ENCODE measurements at regions not wholly inside any gene's neighbourhood (a gene's known extent, or its start where the extent isn't known, plus 50 kb on each side); places are given as distances from the start of the nearest gene placed in this dataset.
A peak's percentile ranks its signal among the peaks of the same experiment; 100 is the strongest.

- Histone ChIP-seq H3K36me3 (replicated peaks in 1 of 2; ENCODE audit: control insufficient read depth in 1 of 2, insufficient read depth in 2 of 2, low read length in 2 of 2) (no peaks in the 10 kb centered on the region), H3K4me1 (ENCODE audit: control insufficient read depth in 1 of 2, insufficient read depth in 2 of 2, low read length in 2 of 2) (no peaks in the 10 kb centered on the region), H3K9me3 (replicated peaks in 1 of 2; ENCODE audit: control insufficient read depth in 1 of 2, insufficient read depth in 1 of 2, low read length in 2 of 2) (no peaks in the 10 kb centered on the region), H2AFZ (ENCODE audit: insufficient read depth, low read depth, low read length, poor library complexity, severe bottlenecking) (no peak overlapping the region), H3K4me2 (replicated peaks; ENCODE audit: extremely low read depth, low read length, poor library complexity, severe bottlenecking) (no peak overlapping the region), H3K27me3 (ENCODE audit: control insufficient read depth in 2 of 2, insufficient read depth in 2 of 2, low read length in 2 of 2) (no peaks in the 10 kb centered on the region), H3K79me2 (ENCODE audit: insufficient read depth, low read length) (no peaks in the 10 kb centered on the region), H3K27ac (ENCODE audit: low read depth in 1 of 2, low read length in 2 of 2) (no peak overlapping the region), H3K4me3 (replicated peaks in 1 of 3; ENCODE audit: low read depth in 2 of 3, low read length in 3 of 3) (no peak overlapping the region), H3K9ac (ENCODE audit: insufficient read depth, low read length, poor library complexity, severe bottlenecking) (no peak overlapping the region), H4K20me1 (ENCODE audit: insufficient read depth, low read length) (no peaks in the 10 kb centered on the region)
- DNase-seq = no peak
- no peaks in the 10 kb centered on the region for H3K36me3 Mint-ChIP-seq
- TF ChIP-seq CTCF (IDR thresholded peaks at IDR 0.05) = no peak
- no peak overlapping the region for H3K4me3 Mint-ChIP-seq
- H3K9me3 Mint-ChIP-seq = no peaks in the 10 kb centered on the region
- H3K27me3 Mint-ChIP-seq (ENCODE audit: low read depth in 3 of 3) = peaks cover 0 to 2% (median 0%) of the 10 kb centered on the region in 3 donors
- intact Hi-C loops (cut with micrococcal nuclease) = no loop called here
- no peaks in the 10 kb centered on the region for H3K4me1 Mint-ChIP-seq
- WGBS (ENCODE audit: insufficient coverage) = 84% methylated on average over 8 of the region's 10 CpGs
- no peak overlapping the region for H3K27ac Mint-ChIP-seq
These were observed 75.6 kb downstream of the IGLL1 start for GRCh38 chr22:23504516-23504915.

GRCh38 chr22:23503736-23504440 lies 76.2 kb downstream of the IGLL1 start:
- H3K4me2 ChIP-seq (replicated peaks; ENCODE audit: extremely low read depth, low read length, poor library complexity, severe bottlenecking) = no peak overlapping the region
- intact Hi-C loops (cut with micrococcal nuclease) = no loop called here
- no peak overlapping the region for H3K4me3 Mint-ChIP-seq

More at GRCh38 chr22:23503736-23504440, 76.2 kb downstream of the IGLL1 start:
- Histone ChIP-seq H4K20me1 (ENCODE audit: insufficient read depth, low read length) (no peaks in the 10 kb centered on the region), H3K36me3 (replicated peaks in 1 of 2; ENCODE audit: control insufficient read depth in 1 of 2, insufficient read depth in 2 of 2, low read length in 2 of 2) (no peaks in the 10 kb centered on the region), H3K4me3 (replicated peaks in 1 of 3; ENCODE audit: low read depth in 2 of 3, low read length in 3 of 3) (no peak overlapping the region), H3K27me3 (ENCODE audit: control insufficient read depth in 2 of 2, insufficient read depth in 2 of 2, low read length in 2 of 2) (no peaks in the 10 kb centered on the region), H3K27ac (ENCODE audit: low read depth in 1 of 2, low read length in 2 of 2) (no peak overlapping the region), H3K4me1 (ENCODE audit: control insufficient read depth in 1 of 2, insufficient read depth in 2 of 2, low read length in 2 of 2) (no peaks in the 10 kb centered on the region), H2AFZ (ENCODE audit: insufficient read depth, low read depth, low read length, poor library complexity, severe bottlenecking) (no peak overlapping the region), H3K9ac (ENCODE audit: insufficient read depth, low read length, poor library complexity, severe bottlenecking) (no peak overlapping the region), H3K79me2 (ENCODE audit: insufficient read depth, low read length) (no peaks in the 10 kb centered on the region), H3K9me3 (replicated peaks in 1 of 2; ENCODE audit: control insufficient read depth in 1 of 2, insufficient read depth in 1 of 2, low read length in 2 of 2) (no peaks in the 10 kb centered on the region)
- no peaks in the 10 kb centered on the region for H3K36me3 Mint-ChIP-seq
- peak overlapping the region in 1 of 7 donors; percentile 21 for H3K27ac Mint-ChIP-seq
- no peaks in the 10 kb centered on the region for H3K9me3 Mint-ChIP-seq
- no peak for DNase-seq
- TF ChIP-seq CTCF (IDR thresholded peaks at IDR 0.05) = no peak
- H3K27me3 Mint-ChIP-seq (ENCODE audit: low read depth in 3 of 3) = peaks cover 0 to 1% (median 0%) of the 10 kb centered on the region in 3 donors
- 68% methylated on average over 13 of the region's 15 CpGs for WGBS (ENCODE audit: insufficient coverage)
- no peaks in the 10 kb centered on the region for H3K4me1 Mint-ChIP-seq
